Activated naive CD8-positive, alpha-beta T cell (primary cell): ENCODE measurements at regions not wholly inside any gene's neighbourhood (a gene's known extent, or its start where the extent isn't known, plus 50 kb on each side); places are given as distances from the start of the nearest gene placed in this dataset.

ENCODE experiments used
- H3K27ac Mint-ChIP-seq: one replicate; pipeline ENCODE4 v1.8.0; 2021; ENCODE audit warnings: mixed read lengths
- H3K27me3 Mint-ChIP-seq: one replicate; pipeline ENCODE4 v1.8.0; 2021; ENCODE audit warnings: mixed read lengths
- H3K36me3 Mint-ChIP-seq: one replicate; pipeline ENCODE4 v1.8.0; 2021; ENCODE audit warnings: mixed read lengths
- H3K4me1 Mint-ChIP-seq: one replicate; pipeline ENCODE4 v1.8.0; 2021; ENCODE audit warnings: low read depth, mixed read lengths
- H3K4me3 Mint-ChIP-seq: one replicate; pipeline ENCODE4 v1.8.0; 2021; ENCODE audit warnings: mild to moderate bottlenecking, mixed read lengths
- H3K9me3 Mint-ChIP-seq: one replicate; pipeline ENCODE4 v1.8.0; 2021; ENCODE audit warnings: low read depth, mixed read lengths

DNA sequence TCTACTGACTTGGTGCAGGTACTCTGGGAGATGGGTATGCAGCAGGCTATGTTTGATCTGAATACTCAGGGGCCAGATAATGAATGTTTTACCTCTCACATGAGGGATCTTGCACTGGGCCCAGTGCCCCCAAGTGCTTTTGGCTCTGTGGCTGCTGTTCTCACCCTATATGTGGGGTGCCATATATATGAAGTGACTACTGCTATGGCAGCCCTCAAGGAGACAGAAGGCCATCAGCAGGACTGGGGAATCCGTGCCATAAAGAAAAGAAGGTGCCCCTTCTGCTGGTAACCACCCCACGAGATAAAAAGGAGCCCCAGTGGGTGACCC, 302.1 kb downstream of the ZPLD1 start:
- no peaks in the 10 kb centered on the region for H3K27me3 Mint-ChIP-seq
- H3K9me3 Mint-ChIP-seq: no peaks in the 10 kb centered on the region
- no peak overlapping the region for H3K27ac Mint-ChIP-seq
- no peak overlapping the region for H3K4me3 Mint-ChIP-seq
- H3K4me1 Mint-ChIP-seq: no peaks in the 10 kb centered on the region
- H3K36me3 Mint-ChIP-seq: no peaks in the 10 kb centered on the region

DNA sequence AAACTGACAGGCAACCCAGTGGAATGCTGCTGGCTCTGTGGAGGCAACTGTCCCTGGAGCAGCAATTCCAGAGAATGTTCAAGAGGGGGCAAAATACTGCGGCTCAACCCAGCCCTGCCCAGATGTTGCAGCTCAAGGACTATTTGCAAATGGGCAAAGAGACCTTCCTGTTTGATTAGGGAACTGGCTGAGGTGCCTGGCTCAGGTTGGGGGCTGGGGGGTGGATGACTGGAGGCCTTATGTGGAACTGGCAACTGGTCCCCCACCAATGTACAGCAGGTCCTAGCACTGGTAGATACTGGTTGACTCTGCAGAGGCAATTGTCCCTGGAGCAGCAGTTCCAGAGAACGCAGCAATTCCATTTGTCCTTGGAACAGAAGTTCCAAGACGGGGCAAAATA, 302.5 kb downstream of the ZPLD1 start:
- Mint-ChIP-seq H3K4me1 (no peaks in the 10 kb centered on the region), H3K36me3 (no peaks in the 10 kb centered on the region), H3K27ac (no peak overlapping the region), H3K27me3 (no peaks in the 10 kb centered on the region), H3K9me3 (no peaks in the 10 kb centered on the region), H3K4me3 (no peak overlapping the region)

DNA sequence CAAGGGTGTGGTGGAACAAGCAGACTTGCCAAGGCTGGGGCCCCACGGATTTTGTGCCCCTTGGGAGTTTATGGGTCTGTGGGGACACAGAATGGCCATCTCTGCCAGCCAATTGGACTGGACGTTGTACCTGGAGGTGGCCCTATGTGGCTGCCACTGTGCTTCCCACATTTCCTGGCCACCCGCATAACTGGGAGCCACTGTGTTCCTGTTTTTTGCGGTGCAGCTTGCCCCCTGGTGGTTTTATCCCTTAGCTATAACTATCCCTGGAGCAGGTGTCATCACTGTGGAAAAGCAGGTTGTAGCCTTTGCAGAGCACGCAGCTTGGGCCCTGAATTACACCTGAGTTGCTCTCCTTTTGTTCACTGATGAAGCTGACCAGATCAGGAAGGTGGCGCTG, 306.3 kb downstream of the ZPLD1 start:
- no peaks in the 10 kb centered on the region for H3K36me3 Mint-ChIP-seq
- H3K27me3 Mint-ChIP-seq: peaks cover 5% of the 10 kb centered on the region
- no peaks in the 10 kb centered on the region for H3K4me1 Mint-ChIP-seq
- no peak overlapping the region for H3K4me3 Mint-ChIP-seq
- no peak overlapping the region for H3K27ac Mint-ChIP-seq
- H3K9me3 Mint-ChIP-seq: no peaks in the 10 kb centered on the region

DNA sequence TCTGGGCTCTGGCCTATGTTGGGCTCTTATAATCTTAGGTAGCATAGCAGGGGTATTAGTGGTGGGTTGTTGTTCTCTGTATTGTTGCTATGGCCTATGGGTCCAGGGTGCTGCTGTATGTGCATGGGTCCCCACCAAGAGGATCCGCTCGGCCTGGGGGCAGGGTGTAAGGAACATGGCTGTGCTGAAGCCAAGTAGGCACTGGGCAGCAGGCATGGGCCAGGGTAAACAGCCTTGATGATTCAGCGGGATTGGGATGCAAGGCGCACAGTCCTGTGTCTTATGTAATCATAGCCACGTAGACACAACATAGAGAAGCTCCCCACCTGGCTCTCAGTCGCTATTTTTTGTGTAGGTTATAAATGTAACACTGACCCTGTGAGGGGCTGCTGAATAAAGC, 306.9 kb downstream of the ZPLD1 start:
- Mint-ChIP-seq H3K27ac (no peak overlapping the region), H3K36me3 (no peaks in the 10 kb centered on the region), H3K4me3 (no peak overlapping the region), H3K27me3 (peaks cover 5% of the 10 kb centered on the region), H3K9me3 (no peaks in the 10 kb centered on the region), H3K4me1 (no peaks in the 10 kb centered on the region)

- H3K4me3 Mint-ChIP-seq: no peak overlapping the region
- H3K4me1 Mint-ChIP-seq: no peaks in the 10 kb centered on the region
- no peaks in the 10 kb centered on the region for H3K36me3 Mint-ChIP-seq
- peaks cover 7% of the 10 kb centered on the region for H3K27me3 Mint-ChIP-seq
- H3K27ac Mint-ChIP-seq: no peak overlapping the region
- no peaks in the 10 kb centered on the region for H3K9me3 Mint-ChIP-seq
These were observed 311.1 kb downstream of the ZPLD1 start for GRCh38 chr3:102745881-102746280.

DNA sequence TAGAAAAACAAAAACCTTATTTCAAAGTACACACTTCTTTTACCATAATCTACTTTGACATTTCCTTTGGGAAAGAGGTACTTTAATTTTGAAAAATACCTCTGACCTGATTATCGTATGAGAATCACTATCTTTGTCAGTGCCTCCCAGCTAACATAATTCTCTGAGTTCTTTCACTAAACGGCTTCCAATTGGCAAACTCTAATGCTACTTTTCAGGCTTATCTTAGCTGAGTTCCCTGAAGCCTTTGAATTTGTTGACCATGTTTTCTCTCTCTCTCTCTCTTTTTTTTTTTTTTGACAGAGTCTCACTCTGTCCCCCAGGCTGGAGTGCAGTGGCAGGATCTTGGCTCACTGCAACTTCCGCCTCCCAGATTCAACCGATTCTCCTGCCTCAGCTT, 312.8 kb downstream of the ZPLD1 start:
- no peaks in the 10 kb centered on the region for H3K9me3 Mint-ChIP-seq
- no peak overlapping the region for H3K27ac Mint-ChIP-seq
- no peaks in the 10 kb centered on the region for H3K4me1 Mint-ChIP-seq
- H3K36me3 Mint-ChIP-seq: no peaks in the 10 kb centered on the region
- H3K4me3 Mint-ChIP-seq: no peak overlapping the region
- H3K27me3 Mint-ChIP-seq: peaks cover 7% of the 10 kb centered on the region

DNA sequence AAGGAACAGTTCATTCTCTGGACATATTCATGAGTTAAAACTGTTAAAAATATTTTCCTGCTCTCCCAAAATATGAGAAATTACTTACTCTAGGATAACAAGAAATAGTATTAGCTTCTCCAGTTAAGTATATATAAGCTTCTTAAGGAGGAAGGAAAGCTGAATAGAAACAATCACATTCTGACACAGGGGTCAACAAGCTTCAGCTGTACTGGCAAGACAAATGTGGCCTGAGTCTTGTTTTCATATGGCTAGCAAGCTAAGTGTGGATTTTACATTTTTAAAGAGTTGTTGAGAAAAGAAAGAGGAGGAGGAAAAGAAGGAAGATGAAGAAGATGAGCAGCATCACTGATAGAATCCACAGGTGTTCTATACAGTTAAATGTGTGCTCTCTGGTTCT, 313.8 kb downstream of the ZPLD1 start:
- no peak overlapping the region for H3K4me3 Mint-ChIP-seq
- no peaks in the 10 kb centered on the region for H3K4me1 Mint-ChIP-seq
- no peak overlapping the region for H3K27ac Mint-ChIP-seq
- H3K9me3 Mint-ChIP-seq: no peaks in the 10 kb centered on the region
- H3K27me3 Mint-ChIP-seq: peaks cover 2% of the 10 kb centered on the region
- H3K36me3 Mint-ChIP-seq: no peaks in the 10 kb centered on the region

GRCh38 chr3:102750322-102750721, 315.5 kb downstream of the ZPLD1 start:
- Mint-ChIP-seq H3K36me3 (no peaks in the 10 kb centered on the region), H3K4me1 (no peaks in the 10 kb centered on the region), H3K4me3 (no peak overlapping the region), H3K27ac (no peak overlapping the region), H3K27me3 (peaks cover 2% of the 10 kb centered on the region), H3K9me3 (no peaks in the 10 kb centered on the region)

DNA sequence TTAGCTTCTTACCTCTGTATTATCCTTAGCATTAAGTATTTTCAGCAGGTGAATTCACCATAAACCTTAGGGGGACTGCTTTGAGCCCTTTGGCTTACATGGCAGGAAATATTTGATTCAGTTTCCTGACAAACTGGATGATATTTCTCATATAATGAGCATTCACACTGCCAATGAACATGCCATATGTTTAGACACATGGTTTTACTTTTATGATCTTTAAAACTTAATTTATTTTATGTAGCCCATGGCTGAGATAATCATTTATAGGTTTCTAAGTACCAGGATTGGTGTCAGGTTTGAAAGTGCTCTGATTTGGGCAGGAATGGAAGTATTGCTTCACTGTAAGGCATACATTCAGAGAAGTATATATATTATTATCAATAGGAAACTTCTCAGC, 319.1 kb downstream of the ZPLD1 start:
- H3K9me3 Mint-ChIP-seq: no peaks in the 10 kb centered on the region
- H3K27ac Mint-ChIP-seq: no peak overlapping the region
- H3K4me3 Mint-ChIP-seq: no peak overlapping the region
- H3K27me3 Mint-ChIP-seq: peaks cover 2% of the 10 kb centered on the region
- H3K36me3 Mint-ChIP-seq: no peaks in the 10 kb centered on the region
- no peaks in the 10 kb centered on the region for H3K4me1 Mint-ChIP-seq

- no peaks in the 10 kb centered on the region for H3K27me3 Mint-ChIP-seq
- H3K36me3 Mint-ChIP-seq: no peaks in the 10 kb centered on the region
- no peak overlapping the region for H3K27ac Mint-ChIP-seq
- H3K4me3 Mint-ChIP-seq: no peak overlapping the region
- H3K4me1 Mint-ChIP-seq: no peaks in the 10 kb centered on the region
- no peaks in the 10 kb centered on the region for H3K9me3 Mint-ChIP-seq
These were observed 321.9 kb downstream of the ZPLD1 start for GRCh38 chr3:102756706-102757105.

- H3K27ac Mint-ChIP-seq: no peak overlapping the region
- H3K9me3 Mint-ChIP-seq: no peaks in the 10 kb centered on the region
- H3K4me1 Mint-ChIP-seq: no peaks in the 10 kb centered on the region
- no peaks in the 10 kb centered on the region for H3K27me3 Mint-ChIP-seq
- H3K4me3 Mint-ChIP-seq: no peak overlapping the region
- H3K36me3 Mint-ChIP-seq: no peaks in the 10 kb centered on the region
These were observed 323.1 kb downstream of the ZPLD1 start for GRCh38 chr3:102757950-102758349.

- Mint-ChIP-seq H3K27ac (no peak overlapping the region), H3K36me3 (no peaks in the 10 kb centered on the region), H3K4me3 (no peak overlapping the region), H3K9me3 (no peaks in the 10 kb centered on the region), H3K27me3 (no peaks in the 10 kb centered on the region), H3K4me1 (no peaks in the 10 kb centered on the region)
These were observed 327.0 kb downstream of the ZPLD1 start for GRCh38 chr3:102761766-102762165.

GRCh38 chr3:102790747-102791325, 356.0 kb downstream of the ZPLD1 start:
- no peaks in the 10 kb centered on the region for H3K4me1 Mint-ChIP-seq
- no peaks in the 10 kb centered on the region for H3K27me3 Mint-ChIP-seq
- no peaks in the 10 kb centered on the region for H3K9me3 Mint-ChIP-seq
- no peaks in the 10 kb centered on the region for H3K36me3 Mint-ChIP-seq
- H3K4me3 Mint-ChIP-seq: no peak overlapping the region
- no peak overlapping the region for H3K27ac Mint-ChIP-seq

- H3K9me3 Mint-ChIP-seq: no peaks in the 10 kb centered on the region
- no peak overlapping the region for H3K27ac Mint-ChIP-seq
- no peaks in the 10 kb centered on the region for H3K27me3 Mint-ChIP-seq
- H3K36me3 Mint-ChIP-seq: no peaks in the 10 kb centered on the region
- H3K4me3 Mint-ChIP-seq: no peak overlapping the region
- no peaks in the 10 kb centered on the region for H3K4me1 Mint-ChIP-seq
These were observed 357.1 kb downstream of the ZPLD1 start for GRCh38 chr3:102791641-102792589.

DNA sequence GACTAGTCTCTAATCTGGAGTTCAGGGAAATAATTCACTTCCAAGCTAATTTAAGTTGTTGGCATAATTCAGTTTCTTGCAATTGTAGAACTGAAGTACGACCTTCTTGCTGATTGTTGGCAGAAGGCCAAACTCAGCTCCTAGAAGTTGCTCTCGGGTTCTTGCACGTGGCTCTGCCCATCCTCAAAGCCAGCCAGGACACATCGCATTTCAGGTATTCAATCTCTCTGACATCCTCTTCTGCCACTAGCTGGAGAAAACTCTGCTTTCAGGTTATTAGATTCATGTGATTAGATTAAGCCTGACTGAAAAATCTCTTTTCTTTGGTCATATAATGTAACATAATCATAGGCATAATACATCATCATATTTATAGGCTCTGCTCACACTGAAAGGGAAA, 362.0 kb downstream of the ZPLD1 start:
- Mint-ChIP-seq H3K36me3 (no peaks in the 10 kb centered on the region), H3K27me3 (no peaks in the 10 kb centered on the region), H3K4me1 (no peaks in the 10 kb centered on the region), H3K27ac (no peak overlapping the region), H3K9me3 (no peaks in the 10 kb centered on the region), H3K4me3 (no peak overlapping the region)
